HG02623 (cell line): ENCODE measurements at regions not wholly inside any gene's neighbourhood (a gene's known extent, or its start where the extent isn't known, plus 50 kb on each side); places are given as distances from the start of the nearest gene placed in this dataset.

Experiments
- ATAC-seq: cut with Tn5 transposase; IDR thresholded peaks from one replicate; pipeline ENCODE4 v1.9.1; 2021; ENCODE audit warnings: moderate library complexity; ENCODE audit not compliant: unreplicated experiment

DNA sequence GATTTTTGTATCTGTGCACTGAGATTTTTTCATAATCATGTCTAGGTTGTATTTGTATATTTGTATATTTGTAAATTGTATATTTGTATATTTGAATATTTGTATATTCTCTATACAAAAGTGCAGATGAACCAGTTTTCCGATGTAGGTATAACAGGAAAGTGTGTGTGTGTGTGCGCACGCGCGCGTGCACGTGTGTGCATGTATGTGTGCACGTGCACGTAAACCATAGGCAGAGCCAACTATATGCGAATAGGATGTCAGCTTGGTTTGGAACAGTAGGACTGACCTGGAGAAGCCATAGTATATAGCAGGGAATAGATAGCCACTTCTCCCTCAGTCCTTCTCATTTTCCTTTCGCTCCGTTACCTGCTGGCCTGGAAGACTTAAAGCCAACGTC is 565.8 kb downstream of the XIRP2 start:
- no peak for ATAC-seq

DNA sequence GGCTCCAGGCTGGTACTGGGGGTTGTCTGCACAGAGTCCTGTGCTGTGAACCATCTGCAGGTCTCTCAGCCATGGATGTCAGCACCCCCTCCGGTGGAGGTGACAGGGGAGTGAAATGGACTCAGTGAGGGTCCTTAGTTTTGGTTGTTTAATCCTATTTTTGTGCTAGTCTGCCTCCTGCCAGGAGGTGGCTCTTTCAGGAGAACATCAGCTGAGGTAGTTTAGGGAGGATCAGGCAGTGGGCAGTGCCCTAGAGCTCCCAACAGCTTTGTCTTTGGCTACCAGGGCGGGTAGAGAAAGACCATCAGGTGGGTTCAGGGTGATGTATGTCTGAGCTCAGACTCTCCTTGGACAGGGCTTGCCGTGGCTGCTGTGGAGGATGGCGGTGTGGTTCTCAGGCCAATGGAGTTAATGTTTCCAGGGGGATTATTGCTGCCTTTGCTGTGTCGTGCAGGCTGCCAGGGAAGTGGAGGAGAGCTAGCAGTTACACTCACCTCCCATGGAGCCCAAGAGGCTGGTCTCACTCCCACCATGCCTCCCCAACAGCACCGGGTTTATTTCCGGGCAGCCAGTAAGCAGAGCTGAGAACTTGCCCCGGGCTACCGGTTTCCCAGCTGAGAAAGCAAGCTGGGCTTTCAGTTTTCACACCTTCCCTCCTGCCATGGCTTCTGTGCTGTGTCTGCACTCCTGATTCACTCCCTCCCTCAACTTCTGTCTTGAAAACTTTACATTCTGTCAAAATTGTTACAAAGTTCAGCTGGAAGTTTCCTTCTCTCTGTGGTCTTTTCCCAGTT is 563.4 kb downstream of the XIRP2 start:
- ATAC-seq: no peak

DNA sequence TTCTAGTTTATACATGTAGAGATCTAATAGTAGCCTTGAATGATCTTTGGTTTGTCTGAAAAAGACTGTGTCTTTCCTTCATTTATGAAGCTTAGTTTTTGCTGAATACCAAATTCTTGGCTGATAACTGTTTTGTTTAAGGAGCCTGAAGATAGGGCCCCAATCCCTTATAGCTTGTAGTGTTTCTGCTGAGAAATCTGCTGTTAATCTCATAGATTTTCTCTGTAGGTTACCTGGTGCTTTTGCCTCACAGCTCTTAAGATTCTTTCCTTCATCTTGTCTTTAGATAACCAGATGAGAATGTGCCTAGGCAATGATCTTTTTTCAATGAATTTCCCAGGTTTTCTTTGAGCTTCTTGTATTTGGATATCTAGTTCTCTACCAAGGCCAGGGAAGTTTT is 562.1 kb downstream of the XIRP2 start:
- no peak for ATAC-seq

DNA sequence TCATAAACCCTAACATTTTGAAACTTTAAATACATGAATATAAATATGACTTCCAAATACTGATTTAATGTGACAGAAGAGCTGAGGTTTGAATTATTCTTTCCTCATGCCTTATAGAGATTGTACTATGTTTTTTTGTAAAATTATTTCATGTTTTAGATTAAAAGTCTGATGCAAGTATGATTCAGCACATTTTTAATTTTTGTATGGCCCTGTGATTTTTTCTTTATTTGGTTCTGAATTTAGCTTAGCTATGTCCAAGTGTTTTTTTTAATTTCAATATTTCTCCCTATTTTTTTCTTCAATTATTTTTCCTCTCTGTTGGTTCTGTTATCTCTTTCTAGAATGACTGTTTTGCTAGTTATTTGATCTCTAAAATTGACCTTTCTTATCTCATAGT is 552.1 kb downstream of the XIRP2 start:
- ATAC-seq: no peak

DNA sequence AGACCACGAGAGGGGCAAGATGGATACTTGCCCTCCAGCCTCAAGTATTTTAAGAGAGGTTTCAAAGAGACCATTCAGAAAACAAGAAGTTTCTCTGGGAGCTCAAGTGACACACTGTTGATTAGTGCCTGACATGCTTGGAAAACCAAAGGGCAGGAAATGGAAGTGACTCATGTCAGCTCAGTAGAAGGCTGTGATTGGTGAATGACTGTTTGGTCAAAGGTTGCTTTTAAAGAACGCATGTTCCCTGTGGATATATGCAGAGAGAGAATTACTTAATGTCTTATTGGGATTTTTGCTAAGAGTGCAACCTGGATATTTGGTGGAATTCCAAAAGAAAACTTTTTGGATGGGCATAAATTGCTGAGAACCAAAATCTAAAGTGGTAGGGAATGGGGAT is 549.9 kb downstream of the XIRP2 start:
- no peak for ATAC-seq

DNA sequence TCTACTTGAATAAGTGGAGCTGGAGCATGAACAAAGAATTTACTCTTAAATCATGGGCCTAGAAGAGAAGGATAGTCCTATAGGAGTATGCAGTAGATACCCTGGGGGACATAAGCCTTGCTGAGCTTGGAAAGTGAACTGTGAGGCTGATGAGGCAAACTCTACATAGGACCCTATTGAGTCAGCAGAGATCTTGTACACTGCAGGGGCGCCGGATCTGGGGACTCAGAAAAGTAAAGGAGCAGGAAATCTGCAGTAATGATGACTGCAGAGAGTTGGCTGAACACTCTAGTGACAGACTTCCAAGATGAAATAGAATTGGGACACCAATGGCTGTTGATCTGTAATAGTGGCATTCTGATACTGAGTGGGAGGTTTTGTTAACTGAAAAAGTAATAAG is 543.7 kb downstream of the XIRP2 start:
- no peak for ATAC-seq

DNA sequence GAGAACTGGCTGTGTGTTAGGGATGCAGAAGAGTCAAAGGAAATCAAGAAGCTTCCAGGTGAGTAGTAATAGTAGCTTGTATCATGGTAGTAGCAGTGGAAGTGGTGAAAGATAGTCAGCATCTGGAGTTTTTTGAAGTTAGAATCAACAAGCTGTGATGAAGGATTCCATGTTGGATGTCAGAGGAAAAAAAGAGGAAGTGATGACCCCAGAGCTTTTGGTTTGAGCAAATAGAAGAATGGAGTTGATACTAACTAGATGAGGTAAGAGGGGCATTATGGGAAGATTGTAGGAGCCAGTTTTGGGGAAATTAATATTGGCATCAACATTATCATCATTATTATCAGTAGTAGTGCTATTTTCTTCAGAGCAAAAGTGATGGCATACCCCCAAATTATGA is 542.2 kb downstream of the XIRP2 start:
- no peak for ATAC-seq

DNA sequence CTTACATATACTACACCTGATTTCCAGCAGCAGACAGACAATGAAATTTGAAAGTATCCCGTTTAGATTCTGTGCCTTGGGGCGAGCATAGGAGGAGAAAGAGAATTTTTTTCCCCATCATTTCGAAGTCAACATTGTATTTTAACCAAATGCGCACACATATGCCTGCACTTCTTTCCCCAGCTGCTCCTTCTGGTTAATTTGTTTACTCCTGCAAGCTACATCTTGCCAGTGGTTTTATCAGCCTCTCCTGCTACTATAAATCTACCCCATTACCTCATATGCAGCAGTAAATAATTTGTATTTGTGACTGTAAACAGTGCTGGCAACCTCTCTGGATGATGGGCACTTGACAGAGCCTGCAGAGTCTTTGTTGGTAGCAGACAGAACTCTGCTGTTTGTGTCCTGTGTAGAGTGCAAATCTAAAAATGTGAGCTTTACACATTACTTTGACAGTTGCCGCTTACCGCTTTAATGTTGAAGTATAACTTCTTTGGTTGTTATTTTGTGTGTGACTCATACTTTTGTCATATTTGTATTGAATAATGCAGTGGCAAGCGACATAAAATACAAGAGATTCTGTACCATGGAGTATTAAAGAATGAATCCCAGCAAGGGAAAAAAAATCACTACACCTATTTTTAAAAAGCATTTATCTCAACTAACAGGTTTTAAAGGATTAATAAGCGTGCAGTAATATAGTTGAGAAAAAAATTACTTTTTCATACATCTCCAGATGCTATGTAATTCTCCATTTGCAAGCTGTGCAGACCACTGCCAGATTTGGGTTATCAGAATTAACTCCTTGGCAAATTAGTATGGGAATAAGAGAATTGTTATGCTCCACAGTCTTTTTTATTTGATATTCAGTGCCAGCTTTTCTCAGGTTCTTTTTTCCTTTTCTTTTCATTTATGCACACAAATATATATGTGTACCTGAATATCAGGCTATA is 536.8 kb downstream of the XIRP2 start:
- ATAC-seq: no peak

DNA sequence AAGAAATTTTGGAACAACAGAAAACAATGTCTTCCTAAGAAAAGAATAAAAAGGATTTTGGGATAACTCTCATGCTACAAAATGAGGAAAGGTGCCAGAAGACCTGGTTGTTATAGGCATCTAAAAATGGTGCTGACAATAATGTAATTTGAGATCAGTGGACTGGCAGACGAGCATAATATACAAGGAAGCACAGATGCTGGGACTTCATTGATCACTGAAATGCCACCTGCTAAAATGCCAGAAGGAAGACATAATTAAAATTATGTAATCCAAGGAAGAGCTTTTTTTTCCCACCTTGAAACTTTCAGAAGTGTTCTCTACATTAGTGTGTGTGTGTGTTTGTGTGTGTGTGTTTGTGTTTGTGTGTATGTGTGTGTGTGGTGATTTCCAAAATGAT is 535.9 kb downstream of the XIRP2 start:
- ATAC-seq: no peak

DNA sequence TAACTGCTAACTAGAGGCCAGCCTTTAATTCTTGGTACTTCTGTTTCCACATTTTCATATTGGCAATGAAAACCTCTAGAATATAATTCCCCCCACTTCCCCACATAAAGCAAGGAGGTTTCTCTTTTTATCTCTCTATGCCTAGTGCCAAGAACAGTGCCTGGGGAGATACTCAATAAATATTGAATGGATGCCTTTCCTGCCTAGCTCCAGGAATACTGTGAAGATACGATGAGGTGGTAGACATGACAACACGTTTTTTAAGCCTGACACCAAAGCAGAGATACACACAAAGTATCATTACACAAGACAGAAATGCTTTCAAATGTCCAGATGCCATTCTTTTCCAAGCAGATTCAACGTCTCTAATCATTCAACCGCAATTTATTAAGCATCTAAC is 535.5 kb downstream of the XIRP2 start:
- ATAC-seq: no peak

DNA sequence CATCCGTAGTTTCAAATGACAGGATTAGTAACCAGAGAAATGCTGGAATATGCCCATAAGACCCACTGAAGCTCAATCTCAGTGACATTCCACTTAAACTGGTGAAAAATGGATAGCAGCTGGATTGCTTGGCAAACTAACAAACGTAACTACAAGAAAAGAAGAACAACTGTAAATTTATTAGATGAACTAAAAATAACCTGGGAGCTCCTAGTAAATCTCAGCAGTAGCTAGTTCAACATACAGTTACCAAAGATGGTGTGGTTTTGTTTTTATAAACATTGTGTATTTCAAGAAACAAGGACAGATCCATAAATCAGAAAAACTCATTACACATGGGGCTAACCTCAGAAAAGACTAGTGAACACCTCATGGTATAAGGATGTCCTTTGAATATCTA is 531.9 kb downstream of the XIRP2 start:
- ATAC-seq: no peak

DNA sequence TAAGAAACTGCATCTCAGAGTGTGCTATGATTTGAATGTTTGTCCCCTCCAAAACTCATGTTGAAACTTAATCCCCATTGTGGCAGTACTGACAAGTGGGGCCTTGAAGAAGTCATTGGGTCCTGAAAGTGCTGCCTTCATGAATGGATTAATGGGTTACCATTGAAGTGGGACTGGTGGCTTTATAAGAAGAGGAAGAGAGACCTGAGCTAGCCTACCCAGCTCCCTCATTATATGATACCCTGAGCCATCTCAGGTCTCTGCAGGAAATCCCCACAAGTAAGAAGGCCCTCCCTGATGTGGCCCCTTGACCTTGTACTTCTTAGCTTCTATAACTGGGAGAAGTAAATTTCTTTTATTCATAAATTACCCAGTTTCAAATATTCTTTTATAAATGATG is 526.8 kb downstream of the XIRP2 start:
- no peak for ATAC-seq

DNA sequence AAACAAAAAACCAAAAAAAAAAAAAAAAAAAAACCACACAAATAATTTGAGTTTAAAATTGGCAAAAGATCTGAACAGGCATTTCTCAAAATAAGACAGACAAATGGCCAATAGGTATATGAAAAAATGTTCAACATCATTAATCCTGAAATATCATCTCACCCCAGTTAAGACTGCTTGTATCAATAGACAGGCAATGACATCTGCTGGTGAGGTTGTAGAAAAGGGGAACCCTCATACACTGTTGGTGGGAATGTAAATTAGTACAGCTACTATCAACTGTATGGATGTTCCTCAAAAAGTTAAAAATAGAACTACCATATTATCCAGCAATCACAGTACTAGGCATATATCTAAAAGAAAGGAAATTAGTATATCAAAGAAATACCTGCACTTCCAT is 523.1 kb downstream of the XIRP2 start:
- no peak for ATAC-seq

DNA sequence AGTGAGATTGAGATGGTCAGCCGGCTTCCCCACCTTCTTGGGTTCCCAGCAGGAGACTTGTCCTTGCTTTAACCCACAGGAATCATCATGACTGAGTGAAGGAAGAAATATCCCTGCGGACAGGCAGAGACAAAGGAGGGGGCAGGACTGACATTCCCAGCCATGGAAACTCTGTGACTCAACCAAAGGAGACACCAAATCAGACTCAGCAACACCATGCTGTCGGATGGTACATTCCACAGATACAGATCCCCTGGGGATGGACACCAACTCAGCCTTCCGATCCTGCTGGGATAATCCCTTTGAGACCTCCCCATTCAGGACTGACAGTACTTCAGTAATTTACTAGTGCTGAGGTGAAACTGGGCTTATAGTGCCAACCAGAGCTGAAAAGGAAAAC is 518.3 kb downstream of the XIRP2 start:
- no peak for ATAC-seq

DNA sequence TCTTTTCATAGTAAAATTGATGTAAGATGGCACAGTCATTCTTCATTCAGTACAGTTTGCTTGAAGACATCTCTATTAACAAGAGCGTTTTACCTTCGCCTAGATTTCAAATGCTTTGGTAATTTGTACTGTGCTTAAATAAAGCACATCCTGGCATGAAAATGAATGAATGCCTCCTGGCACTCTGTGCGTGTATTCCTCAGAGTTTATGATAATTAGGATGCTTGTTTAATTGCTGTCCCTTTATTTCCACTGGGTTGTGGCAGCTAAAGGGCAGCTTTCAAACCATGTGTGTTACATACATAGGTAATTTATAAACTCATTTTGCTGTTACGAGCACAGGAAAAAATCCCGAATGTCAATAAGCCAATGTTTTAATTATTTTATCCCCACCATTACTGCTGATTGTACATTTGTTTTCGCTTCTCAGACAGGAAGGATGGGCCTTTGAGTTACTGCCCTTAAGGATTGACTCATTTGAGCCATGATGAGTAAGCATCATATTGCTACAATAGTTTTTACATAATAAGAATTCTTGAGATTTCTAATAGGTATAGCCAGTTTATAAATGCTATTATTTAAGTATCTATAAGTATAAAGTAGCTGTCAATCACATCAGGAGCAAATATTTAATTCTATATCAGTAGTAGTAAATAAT is 516.5 kb downstream of the XIRP2 start:
- no peak for ATAC-seq

DNA sequence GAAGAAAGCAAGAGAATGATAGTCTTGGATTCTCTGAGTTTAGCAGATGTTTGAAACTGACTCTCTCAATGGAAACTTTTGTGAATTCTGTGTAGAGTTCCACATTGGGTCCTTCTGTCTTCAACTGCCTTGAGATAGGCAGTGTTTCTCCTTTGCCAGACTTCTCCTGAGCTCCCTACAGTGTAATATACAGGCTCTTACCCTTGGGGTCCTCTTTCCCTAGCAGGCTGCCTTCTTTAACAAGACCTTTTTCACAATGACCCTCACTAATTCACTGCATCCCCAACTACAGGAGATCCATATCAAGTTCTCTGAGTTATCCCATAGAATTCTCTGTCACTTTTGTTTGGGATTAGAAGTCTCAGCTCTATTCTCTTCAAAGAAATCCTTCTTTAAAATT is 513.0 kb downstream of the XIRP2 start:
- ATAC-seq: no peak

DNA sequence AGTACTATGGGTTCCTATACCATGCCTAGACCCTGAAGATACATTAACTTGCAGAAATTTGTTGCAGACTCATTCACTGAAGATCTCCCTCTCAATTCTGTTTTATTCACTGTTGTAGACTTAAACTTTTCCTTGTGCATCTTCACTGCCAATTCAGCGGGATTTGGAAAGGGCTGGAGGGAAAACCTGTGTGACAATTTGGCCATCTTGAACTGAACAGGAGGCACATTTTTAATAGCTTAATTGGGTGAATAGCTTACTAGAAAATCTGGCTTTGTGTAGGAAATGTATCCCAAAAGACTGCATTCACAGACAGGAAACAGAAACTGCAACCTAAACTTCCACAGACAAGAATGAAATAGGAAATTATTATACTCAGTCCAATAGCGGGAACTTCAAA is 512.3 kb downstream of the XIRP2 start:
- ATAC-seq: no peak

DNA sequence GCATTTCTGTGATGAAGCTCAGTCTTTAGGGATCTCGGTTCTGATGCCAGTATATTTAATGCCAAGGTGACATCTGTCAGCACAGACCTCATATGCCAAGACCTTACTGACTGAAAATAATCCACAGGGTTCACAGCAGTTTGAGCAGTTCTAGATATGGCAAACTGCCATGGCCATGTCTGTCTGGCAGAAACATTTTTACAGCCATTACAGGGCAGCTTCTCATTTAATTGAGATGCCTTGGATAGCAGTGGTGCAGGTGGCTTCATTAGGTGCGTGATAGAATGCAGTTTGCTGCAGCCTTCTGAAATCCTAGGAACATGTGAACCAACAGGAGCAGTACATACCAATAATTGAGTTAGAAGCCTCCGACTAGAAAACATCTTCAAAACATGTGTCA is 510.6 kb downstream of the XIRP2 start:
- no peak for ATAC-seq

DNA sequence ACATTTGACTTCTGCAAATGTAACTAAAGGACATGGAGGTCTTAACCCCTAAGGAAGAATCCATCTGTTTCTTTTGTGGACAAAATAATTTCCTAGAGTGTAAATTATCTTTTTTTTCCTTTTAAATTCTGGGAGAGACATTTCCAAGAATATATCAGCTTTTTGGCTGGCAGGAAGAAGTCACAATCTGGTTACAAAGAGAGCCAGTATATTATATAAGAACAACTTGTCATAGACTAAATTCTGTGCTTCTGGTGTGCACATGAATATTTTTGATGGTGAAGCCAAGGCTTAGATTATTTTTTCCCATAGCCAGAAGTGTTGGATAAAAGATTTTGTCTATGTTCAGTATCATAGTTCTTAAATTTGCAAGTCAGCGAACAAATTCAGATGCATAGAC is 500.6 kb downstream of the XIRP2 start:
- no peak for ATAC-seq

DNA sequence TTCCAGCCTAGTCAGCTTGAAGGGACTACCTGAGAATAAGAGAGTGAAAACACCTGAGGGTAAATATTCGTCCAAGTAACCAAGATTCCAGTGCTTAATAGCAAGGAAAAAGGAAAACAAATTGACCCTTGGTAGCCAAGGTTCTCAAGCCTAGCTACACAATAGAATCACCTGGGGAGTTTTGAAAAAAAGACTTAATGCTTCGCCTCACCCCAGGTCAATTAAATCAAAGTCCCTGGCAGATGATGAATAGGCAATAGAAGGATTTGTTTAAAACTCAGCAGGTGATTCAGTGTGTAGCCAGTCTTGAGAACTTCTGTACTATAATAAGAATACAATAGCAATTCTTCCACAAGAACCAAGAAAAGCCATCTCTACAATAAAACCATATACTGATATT is 500.2 kb downstream of the XIRP2 start:
- ATAC-seq: no peak

DNA sequence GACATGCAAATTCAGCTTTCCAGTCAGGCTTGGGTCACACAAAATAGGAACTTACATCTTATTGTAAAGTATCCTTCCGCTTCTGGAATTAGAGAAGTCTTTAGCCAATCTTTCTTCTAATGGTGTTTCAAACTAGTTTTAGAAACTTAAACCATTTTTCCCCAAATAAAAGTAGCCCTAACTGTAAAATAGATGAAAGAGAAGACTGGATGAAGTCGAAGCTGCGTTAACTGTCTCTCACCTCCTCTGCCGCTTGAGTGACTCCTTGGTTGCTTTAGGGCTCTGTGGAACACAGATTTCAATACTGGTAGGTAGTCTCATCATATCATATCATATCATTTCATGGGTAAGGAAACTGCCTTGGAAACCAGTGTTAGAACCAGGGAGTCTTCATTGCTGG is 498.4 kb downstream of the XIRP2 start:
- ATAC-seq: no peak
